ENCODE measurements at regions not wholly inside any gene's neighbourhood (a gene's known extent, or its start where the extent isn't known, plus 50 kb on each side); places are given as distances from the start of the nearest gene placed in this dataset.

DNA sequence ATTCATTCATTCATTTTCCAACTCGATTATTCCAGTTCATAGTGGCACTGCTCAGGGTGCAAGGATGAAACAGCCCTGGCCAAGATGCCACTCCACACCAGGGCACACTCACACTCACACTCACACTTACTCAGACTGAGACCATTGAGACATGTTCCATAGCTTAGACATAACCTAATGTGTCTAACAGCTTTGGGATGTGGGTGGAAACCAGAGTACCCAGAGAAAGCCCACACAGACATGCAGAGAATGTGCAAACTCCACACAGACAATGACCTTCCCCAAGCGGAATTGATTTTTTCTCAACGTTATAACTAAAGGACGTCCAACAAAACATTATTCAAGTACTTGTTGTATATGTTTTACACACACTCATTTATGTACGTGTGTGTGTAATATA, 1363.5 kb downstream of the EFNA5 start:
- TF ChIP-seq, protein P1, sequence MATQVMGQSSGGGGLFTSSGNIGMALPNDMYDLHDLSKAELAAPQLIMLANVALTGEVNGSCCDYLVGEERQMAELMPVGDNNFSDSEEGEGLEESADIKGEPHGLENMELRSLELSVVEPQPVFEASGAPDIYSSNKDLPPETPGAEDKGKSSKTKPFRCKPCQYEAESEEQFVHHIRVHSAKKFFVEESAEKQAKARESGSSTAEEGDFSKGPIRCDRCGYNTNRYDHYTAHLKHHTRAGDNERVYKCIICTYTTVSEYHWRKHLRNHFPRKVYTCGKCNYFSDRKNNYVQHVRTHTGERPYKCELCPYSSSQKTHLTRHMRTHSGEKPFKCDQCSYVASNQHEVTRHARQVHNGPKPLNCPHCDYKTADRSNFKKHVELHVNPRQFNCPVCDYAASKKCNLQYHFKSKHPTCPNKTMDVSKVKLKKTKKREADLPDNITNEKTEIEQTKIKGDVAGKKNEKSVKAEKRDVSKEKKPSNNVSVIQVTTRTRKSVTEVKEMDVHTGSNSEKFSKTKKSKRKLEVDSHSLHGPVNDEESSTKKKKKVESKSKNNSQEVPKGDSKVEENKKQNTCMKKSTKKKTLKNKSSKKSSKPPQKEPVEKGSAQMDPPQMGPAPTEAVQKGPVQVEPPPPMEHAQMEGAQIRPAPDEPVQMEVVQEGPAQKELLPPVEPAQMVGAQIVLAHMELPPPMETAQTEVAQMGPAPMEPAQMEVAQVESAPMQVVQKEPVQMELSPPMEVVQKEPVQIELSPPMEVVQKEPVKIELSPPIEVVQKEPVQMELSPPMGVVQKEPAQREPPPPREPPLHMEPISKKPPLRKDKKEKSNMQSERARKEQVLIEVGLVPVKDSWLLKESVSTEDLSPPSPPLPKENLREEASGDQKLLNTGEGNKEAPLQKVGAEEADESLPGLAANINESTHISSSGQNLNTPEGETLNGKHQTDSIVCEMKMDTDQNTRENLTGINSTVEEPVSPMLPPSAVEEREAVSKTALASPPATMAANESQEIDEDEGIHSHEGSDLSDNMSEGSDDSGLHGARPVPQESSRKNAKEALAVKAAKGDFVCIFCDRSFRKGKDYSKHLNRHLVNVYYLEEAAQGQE (tag by site-specific recombination; IDR thresholded peaks at IDR 0.05) = no peak
- TF ChIP-seq, protein P2, sequence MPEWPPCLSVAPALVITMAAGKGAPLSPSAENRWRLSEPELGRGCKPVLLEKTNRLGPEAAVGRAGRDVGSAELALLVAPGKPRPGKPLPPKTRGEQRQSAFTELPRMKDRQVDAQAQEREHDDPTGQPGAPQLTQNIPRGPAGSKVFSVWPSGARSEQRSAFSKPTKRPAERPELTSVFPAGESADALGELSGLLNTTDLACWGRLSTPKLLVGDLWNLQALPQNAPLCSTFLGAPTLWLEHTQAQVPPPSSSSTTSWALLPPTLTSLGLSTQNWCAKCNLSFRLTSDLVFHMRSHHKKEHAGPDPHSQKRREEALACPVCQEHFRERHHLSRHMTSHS (tag by site-specific recombination; IDR thresholded peaks at IDR 0.05) = no peak
- TF ChIP-seq ZFHX2 (tag by site-specific recombination; conservative IDR thresholded peaks at IDR 0.05) (peak; percentile 44), EGR2 (tag by site-specific recombination; IDR thresholded peaks at IDR 0.05; ENCODE audit: low read depth) (peak; percentile 30; the same call in 1 of the 2 replicates), ZNF248 (tag by site-specific recombination; IDR thresholded peaks at IDR 0.05) (no peak), ZNF274 (IDR thresholded peaks at IDR 0.05; ENCODE audit: low read length) (no peak), ZNF274 (tag by site-specific recombination; IDR thresholded peaks at IDR 0.05; ENCODE audit: borderline replicate concordance) (no peak)
- TF ChIP-seq, protein P3, sequence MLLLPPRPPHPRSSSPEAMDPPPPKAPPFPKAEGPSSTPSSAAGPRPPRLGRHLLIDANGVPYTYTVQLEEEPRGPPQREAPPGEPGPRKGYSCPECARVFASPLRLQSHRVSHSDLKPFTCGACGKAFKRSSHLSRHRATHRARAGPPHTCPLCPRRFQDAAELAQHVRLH (tag by site-specific recombination; IDR thresholded peaks at IDR 0.05) = no peak
- TF ChIP-seq, protein P4, sequence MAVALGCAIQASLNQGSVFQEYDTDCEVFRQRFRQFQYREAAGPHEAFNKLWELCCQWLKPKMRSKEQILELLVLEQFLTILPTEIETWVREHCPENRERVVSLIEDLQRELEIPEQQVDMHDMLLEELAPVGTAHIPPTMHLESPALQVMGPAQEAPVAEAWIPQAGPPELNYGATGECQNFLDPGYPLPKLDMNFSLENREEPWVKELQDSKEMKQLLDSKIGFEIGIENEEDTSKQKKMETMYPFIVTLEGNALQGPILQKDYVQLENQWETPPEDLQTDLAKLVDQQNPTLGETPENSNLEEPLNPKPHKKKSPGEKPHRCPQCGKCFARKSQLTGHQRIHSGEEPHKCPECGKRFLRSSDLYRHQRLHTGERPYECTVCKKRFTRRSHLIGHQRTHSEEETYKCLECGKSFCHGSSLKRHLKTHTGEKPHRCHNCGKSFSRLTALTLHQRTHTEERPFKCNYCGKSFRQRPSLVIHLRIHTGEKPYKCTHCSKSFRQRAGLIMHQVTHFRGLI (tag by site-specific recombination; IDR thresholded peaks at IDR 0.05) = no peak
- TF ChIP-seq, protein P5, sequence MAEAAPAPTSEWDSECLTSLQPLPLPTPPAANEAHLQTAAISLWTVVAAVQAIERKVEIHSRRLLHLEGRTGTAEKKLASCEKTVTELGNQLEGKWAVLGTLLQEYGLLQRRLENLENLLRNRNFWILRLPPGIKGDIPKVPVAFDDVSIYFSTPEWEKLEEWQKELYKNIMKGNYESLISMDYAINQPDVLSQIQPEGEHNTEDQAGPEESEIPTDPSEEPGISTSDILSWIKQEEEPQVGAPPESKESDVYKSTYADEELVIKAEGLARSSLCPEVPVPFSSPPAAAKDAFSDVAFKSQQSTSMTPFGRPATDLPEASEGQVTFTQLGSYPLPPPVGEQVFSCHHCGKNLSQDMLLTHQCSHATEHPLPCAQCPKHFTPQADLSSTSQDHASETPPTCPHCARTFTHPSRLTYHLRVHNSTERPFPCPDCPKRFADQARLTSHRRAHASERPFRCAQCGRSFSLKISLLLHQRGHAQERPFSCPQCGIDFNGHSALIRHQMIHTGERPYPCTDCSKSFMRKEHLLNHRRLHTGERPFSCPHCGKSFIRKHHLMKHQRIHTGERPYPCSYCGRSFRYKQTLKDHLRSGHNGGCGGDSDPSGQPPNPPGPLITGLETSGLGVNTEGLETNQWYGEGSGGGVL (tag by site-specific recombination; IDR thresholded peaks at IDR 0.05) = no peak
- Histone ChIP-seq H3K9me3 (ENCODE audit: control insufficient read depth, insufficient read depth, low read depth, low read length) (no peaks in the 10 kb centered on the region), H3K4me3 (ENCODE audit: low read depth, low read length) (no peak overlapping the region), H3K36me3 (ENCODE audit: control insufficient read depth in 2 of 2, insufficient read depth in 1 of 2, low read length in 2 of 2) (no peaks in the 10 kb centered on the region), H3K27ac (ENCODE audit: extremely low read depth, low read depth, low read length) (no peak overlapping the region), H3K4me1 (ENCODE audit: control insufficient read depth, insufficient read depth, low read length) (no peaks in the 10 kb centered on the region)
- POLR2A ChIA-PET = interaction anchor here (0.5 kb wide), 1 partner anchor 1847 kb away, joined by 3 read pairs; no protein-coding TSS in a partner anchor
- CTCF ChIA-PET = interaction anchor here (0.7 kb wide), 1 partner anchor 636 kb away, joined by 3 read pairs; no protein-coding TSS in a partner anchor

DNA sequence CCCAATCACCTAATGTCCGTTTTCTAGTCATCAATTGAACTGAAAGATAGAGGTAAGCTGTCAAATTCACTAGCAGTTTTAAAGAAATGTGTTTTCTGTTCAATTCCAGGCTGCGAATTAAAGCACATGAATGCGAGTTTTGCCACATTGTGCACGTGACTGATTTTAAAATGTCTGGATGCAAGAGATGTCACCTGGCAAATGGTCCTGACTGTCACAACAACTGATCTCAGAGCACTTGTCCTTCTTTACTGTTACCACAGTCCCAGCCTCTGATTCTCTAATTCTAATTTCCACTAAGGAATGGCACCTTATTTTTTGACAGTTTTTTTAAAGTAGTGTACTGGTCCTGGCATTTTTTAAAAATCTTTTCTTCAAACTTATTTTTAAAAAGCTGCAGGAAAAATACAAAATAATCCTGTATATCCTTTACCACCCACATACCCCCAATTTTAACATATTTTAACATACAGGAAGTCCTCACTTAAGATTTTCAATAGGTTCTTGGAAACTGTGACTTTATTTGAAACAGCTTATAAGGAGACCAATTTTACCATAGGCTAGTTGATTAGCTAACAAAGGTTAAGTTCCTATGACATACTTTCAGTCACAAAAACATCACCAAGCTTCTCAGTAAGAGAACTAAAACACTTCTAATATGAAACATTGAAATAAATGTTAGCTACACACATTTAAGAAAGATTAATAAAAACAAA, 1364.3 kb downstream of the EFNA5 start:
- TF ChIP-seq ZNF10 (tag by site-specific recombination; IDR thresholded peaks at IDR 0.05) = no peak
- TF ChIP-seq ZNF423 (tag by site-specific recombination; IDR thresholded peaks at IDR 0.05) = no peak
- no peak for TF ChIP-seq SP3 (tag by site-specific recombination; IDR thresholded peaks at IDR 0.05)
- no peak for TF ChIP-seq ZIC2 (tag by site-specific recombination; IDR thresholded peaks at IDR 0.05)
- CTCF ChIA-PET = no interaction called here
- POLR2A ChIA-PET = interaction anchor here (0.5 kb wide), 1 partner anchor 1848 kb away, joined by 3 read pairs; no protein-coding TSS in a partner anchor
- Histone ChIP-seq H3K36me3 (ENCODE audit: control insufficient read depth in 2 of 2, insufficient read depth in 1 of 2, low read length in 2 of 2) (no peaks in the 10 kb centered on the region), H3K4me1 (ENCODE audit: control insufficient read depth, insufficient read depth, low read length) (no peaks in the 10 kb centered on the region), H3K9me3 (ENCODE audit: control insufficient read depth, insufficient read depth, low read depth, low read length) (no peaks in the 10 kb centered on the region), H3K4me3 (ENCODE audit: low read depth, low read length) (no peak overlapping the region), H3K27ac (ENCODE audit: extremely low read depth, low read depth, low read length) (no peak overlapping the region)

Measured in HEK293 (cell line).